ENCODE measurements at regions not wholly inside any gene's neighbourhood (a gene's known extent, or its start where the extent isn't known, plus 50 kb on each side); places are given as distances from the start of the nearest gene placed in this dataset.

GRCh38 chr16:64478252-64478906 lies 643.5 kb downstream of the CDH11 start:
- no peak for DNase-seq
- Histone ChIP-seq H3K27ac (peak overlapping the region in 1 of 2 donors; percentile 8), H3K27me3 (no peaks in the 10 kb centered on the region), H3K9me3 (no peaks in the 10 kb centered on the region), H3K4me1 (peaks cover 0 to 38% (median 14%) of the 10 kb centered on the region in 4 donors), H3K36me3 (no peaks in the 10 kb centered on the region), H3K4me3 (no peak overlapping the region)
- intact Hi-C loops (cut with DNase I; ENCODE audit: low total_unique reads): no loop called here
- no peak for TF ChIP-seq CTCF (IDR thresholded peaks at IDR 0.05)

- Histone ChIP-seq H3K4me3 (no peak overlapping the region), H3K27me3 (no peaks in the 10 kb centered on the region), H3K36me3 (no peaks in the 10 kb centered on the region), H3K27ac (peak overlapping the region; percentile 20 to 40), H3K9me3 (no peaks in the 10 kb centered on the region), H3K4me1 (peaks cover 0 to 42% (median 14%) of the 10 kb centered on the region in 4 donors)
- no peak for TF ChIP-seq CTCF (IDR thresholded peaks at IDR 0.05)
- no peak for DNase-seq
- intact Hi-C loops (cut with DNase I; ENCODE audit: low total_unique reads): no loop called here
These were observed 646.1 kb downstream of the CDH11 start for GRCh38 chr16:64475627-64476351.

- no peaks in the 10 kb centered on the region for H3K36me3 ChIP-seq
- peaks cover 0 to 16% (median under 1%) of the 10 kb centered on the region in 4 donors for H3K4me1 ChIP-seq
- no peak for DNase-seq
- no peaks in the 10 kb centered on the region for H3K27me3 ChIP-seq
- no peak for TF ChIP-seq CTCF (IDR thresholded peaks at IDR 0.05)
- intact Hi-C loops (cut with DNase I; ENCODE audit: low total_unique reads): no loop called here
- H3K27ac ChIP-seq: no peak overlapping the region
- no peak overlapping the region for H3K4me3 ChIP-seq
- H3K9me3 ChIP-seq: peaks cover 0 to 2% (median 0%) of the 10 kb centered on the region in 3 donors
These were observed 650.9 kb downstream of the CDH11 start for GRCh38 chr16:64470916-64471315.

DNA sequence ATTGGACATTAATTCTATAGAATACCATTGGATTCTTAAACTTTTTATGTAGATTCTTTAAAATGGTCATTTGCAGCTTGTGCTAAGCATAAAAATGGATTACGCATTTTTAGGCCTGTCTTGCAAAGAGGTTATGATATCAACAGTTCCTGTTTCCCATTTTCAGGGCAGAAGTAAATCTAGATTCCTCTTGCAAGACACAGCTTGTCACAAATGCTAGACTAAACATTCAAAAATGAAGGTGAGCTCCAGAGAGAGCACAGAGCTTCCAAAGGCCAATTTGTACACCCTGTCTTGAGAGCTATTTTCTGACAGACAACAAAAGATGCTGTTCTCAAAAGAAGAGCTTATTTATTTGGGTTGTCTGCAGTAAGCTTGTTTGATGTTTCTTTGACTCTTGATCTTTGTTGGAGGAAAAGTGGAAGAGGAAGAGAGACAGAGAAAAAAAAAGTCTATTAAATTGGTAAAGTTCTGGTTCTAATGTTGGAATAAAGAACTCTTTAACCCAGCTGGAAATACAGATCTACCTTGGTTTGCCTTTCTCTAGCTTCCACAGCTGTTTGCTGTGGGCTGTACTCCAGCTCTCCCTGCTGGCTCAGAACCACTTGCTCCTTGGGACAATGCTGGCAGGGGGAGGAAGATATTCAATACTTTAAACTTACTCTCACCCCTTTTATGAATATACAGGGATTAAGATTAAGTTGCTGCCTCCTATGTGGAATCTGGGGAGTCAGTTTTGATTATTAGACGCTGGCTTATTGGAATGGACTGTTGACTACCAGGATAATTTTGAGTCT lies 651.8 kb downstream of the CDH11 start:
- peak in 1 of 2 experiments; percentile 16 for TF ChIP-seq CTCF (IDR thresholded peaks at IDR 0.05)
- H3K4me3 ChIP-seq: no peak overlapping the region
- no peak for DNase-seq
- H3K36me3 ChIP-seq: no peaks in the 10 kb centered on the region
- H3K27ac ChIP-seq: no peak overlapping the region
- peaks cover 0 to 4% (median 0%) of the 10 kb centered on the region in 3 donors for H3K9me3 ChIP-seq
- peaks cover 0 to 11% (median 0%) of the 10 kb centered on the region in 4 donors for H3K4me1 ChIP-seq
- intact Hi-C loops (cut with DNase I; ENCODE audit: low total_unique reads): no loop called here
- H3K27me3 ChIP-seq: no peaks in the 10 kb centered on the region

DNA sequence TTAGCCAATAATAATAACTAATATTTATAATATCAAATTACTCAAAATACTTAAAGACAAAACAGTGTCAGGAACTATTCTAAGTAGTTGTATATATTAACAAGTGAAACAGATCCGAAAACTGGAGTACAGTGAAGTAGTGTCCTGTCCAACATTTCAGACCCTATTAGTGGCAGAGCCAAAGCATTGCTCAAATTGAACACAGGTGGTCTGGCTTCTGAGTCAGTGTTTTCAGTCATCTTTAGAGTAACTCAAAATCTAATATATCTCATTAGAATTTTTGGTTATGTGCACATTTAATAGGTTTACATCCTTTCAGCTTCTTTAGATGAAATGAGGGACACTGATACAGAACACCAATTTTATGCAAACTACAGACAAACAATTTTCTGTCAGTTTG lies 652.5 kb downstream of the CDH11 start:
- Histone ChIP-seq H3K36me3 (no peaks in the 10 kb centered on the region), H3K4me1 (peaks cover 0 to 11% (median 0%) of the 10 kb centered on the region in 4 donors), H3K4me3 (no peak overlapping the region), H3K27ac (no peak overlapping the region), H3K27me3 (no peaks in the 10 kb centered on the region), H3K9me3 (peaks cover 0 to 4% (median 0%) of the 10 kb centered on the region in 3 donors)
- intact Hi-C loops (cut with DNase I; ENCODE audit: low total_unique reads): no loop called here
- no peak for DNase-seq
- TF ChIP-seq CTCF (IDR thresholded peaks at IDR 0.05): no peak

Data from tibial artery (tissue), 4 donors.